ENCODE measurements at regions not wholly inside any gene's neighbourhood (a gene's known extent, or its start where the extent isn't known, plus 50 kb on each side); places are given as distances from the start of the nearest gene placed in this dataset.

- TF ChIP-seq REST (IDR thresholded peaks at IDR 0.05; ENCODE audit: unreplicated experiment) (no peak), ZNF114 (CRISPR knock-in tag; IDR thresholded peaks at IDR 0.05) (no peak), POLR2AphosphoS5 (IDR thresholded peaks at IDR 0.05; ENCODE audit: low read depth) (no peak), EZH2phosphoT487 (IDR thresholded peaks at IDR 0.05; ENCODE audit: unreplicated experiment) (no peak)
These were observed 93.3 kb upstream of the ADAMTS5 start (continued) for GRCh38 chr21:27060190-27060589.

- no peak overlapping the region for H2AFZ ChIP-seq
- DNase-seq (ENCODE audit: low spot score) (no peak), ATAC-seq (no peak)
- no peaks in the 10 kb centered on the region for H3K27me3 ChIP-seq (ENCODE audit: insufficient read depth)
- H3K27ac ChIP-seq (ENCODE audit: low read depth) = no peak overlapping the region
- H3K4me2 ChIP-seq = no peak overlapping the region
- Mint-ChIP-seq H3K4me1 (no peaks in the 10 kb centered on the region), H3K36me3 (ENCODE audit: low read depth) (peaks cover 3% of the 10 kb centered on the region; the same call in 2 of the 3 replicates), H3K27ac (no peak overlapping the region), H3K27me3 (ENCODE audit: insufficient read depth, low read depth, poor library complexity) (peaks cover 2% of the 10 kb centered on the region), H3K9me3 (peaks cover 14% of the 10 kb centered on the region; the same call in 2 of the 3 replicates), H3K4me3 (no peak overlapping the region)
- H3K4me3 ChIP-seq = no peak overlapping the region
- 0 out of 2 replicates have a peak, but pooled peaks cover 3% of the 10 kb centered on the region for H3K9me2 ChIP-seq (ENCODE audit: insufficient read depth)
- no peaks in the 10 kb centered on the region for H3K79me2 ChIP-seq (replicated peaks; ENCODE audit: insufficient read depth)
- no peaks in the 10 kb centered on the region for H4K20me1 ChIP-seq (replicated peaks; ENCODE audit: insufficient read depth)
- H3K4me1 ChIP-seq (ENCODE audit: insufficient read depth) = no peaks in the 10 kb centered on the region
- no peaks in the 10 kb centered on the region for H3K36me3 ChIP-seq (ENCODE audit: insufficient read depth)
- H3F3A ChIP-seq (replicated peaks; ENCODE audit: low read depth) = no peaks in the 10 kb centered on the region
- TF ChIP-seq EZH2phosphoT487 (IDR thresholded peaks at IDR 0.05; ENCODE audit: unreplicated experiment) (no peak), CTCF (conservative IDR thresholded peaks at IDR 0.05; ENCODE audit: low read depth in 2 of 2) (no peak), STAT1 (IDR thresholded peaks at IDR 0.05; ENCODE audit: unreplicated experiment) (no peak), REST (IDR thresholded peaks at IDR 0.05; ENCODE audit: unreplicated experiment) (no peak), EZH2 (IDR thresholded peaks at IDR 0.05; ENCODE audit: low read depth, unreplicated experiment) (no peak)
These were observed 92.1 kb upstream of the ADAMTS5 start for GRCh38 chr21:27058673-27059605.

Data from GM23338 (cell line).